ENCODE measurements at regions not wholly inside any gene's neighbourhood (a gene's known extent, or its start where the extent isn't known, plus 50 kb on each side); places are given as distances from the start of the nearest gene placed in this dataset.

DNA sequence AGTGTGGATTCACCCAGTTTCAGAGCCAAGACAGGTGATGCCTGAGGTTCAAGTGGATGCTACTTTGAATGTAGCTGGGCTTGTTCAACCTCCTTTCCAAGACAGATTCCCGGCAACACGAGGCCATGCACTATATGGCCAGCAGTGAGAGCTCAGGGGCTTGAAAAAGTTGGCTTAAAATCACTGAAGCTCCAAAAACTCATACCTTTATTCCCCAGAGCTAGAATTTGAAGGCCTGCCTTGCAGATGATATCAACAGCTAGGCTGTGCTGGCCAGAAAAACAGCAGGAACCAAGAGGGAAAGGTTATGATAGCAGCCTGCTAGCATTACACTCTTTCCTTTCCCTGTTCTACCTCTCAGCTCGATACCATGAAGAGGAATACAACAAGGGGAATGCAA is 120.2 kb upstream of the DAB2 start:
- H3K27ac ChIP-seq (ENCODE audit: low read depth in 1 of 3, low read length in 2 of 3) = no peak overlapping the region
- no peak overlapping the region for H3K4me3 ChIP-seq (ENCODE audit: low read depth in 1 of 3, low read length in 3 of 3)
- no peaks in the 10 kb centered on the region for H3K4me1 ChIP-seq (ENCODE audit: control insufficient read depth in 3 of 3, insufficient read depth in 2 of 3, low read depth in 1 of 3, low read length in 2 of 3)
- FAIRE-seq (no peak), DNase-seq (no peak)
- H3K36me3 ChIP-seq (ENCODE audit: control insufficient read depth in 3 of 3, insufficient read depth in 2 of 3, low read depth in 1 of 3, low read length in 3 of 3) = no peaks in the 10 kb centered on the region
- 80 to 89% (median 81%) methylated on average over 3 of the region's 3 CpGs for WGBS, 3 donors
- H3K9me3 ChIP-seq (ENCODE audit: control insufficient read depth in 2 of 2, insufficient read depth in 1 of 2, low read depth in 1 of 2, low read length in 1 of 2) = no peaks in the 10 kb centered on the region
- H3K27me3 ChIP-seq (ENCODE audit: control insufficient read depth in 3 of 3, insufficient read depth in 3 of 3, low read length in 3 of 3) = no peaks in the 10 kb centered on the region

DNA sequence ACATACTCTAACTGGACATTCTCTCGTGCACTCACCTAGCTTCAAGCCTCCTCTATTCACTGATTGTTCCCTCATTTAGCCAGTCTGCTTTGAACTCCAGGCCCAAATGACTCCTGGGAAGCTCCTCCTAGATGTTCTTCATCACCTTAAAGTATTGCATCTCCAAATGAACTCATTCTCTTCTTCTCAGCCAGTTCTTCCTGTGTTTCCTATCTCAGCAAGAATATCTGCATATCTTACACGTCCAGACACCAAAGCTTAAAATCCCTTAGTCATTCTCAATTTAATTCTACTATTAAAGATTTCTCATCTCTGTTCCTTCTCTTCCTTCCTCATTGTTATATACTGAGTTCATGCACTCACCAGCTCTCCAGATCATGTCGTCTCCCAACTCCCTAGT is 118.6 kb upstream of the DAB2 start:
- WGBS, 3 donors = 64 to 77% (median 72%) methylated on average over 3 of the region's 3 CpGs
- Histone ChIP-seq H3K9me3 (ENCODE audit: control insufficient read depth in 2 of 2, insufficient read depth in 1 of 2, low read depth in 1 of 2, low read length in 1 of 2) (no peaks in the 10 kb centered on the region), H3K4me3 (ENCODE audit: low read depth in 1 of 3, low read length in 3 of 3) (no peak overlapping the region), H3K27ac (ENCODE audit: low read depth in 1 of 3, low read length in 2 of 3) (no peak overlapping the region), H3K36me3 (ENCODE audit: control insufficient read depth in 3 of 3, insufficient read depth in 2 of 3, low read depth in 1 of 3, low read length in 3 of 3) (no peaks in the 10 kb centered on the region), H3K27me3 (ENCODE audit: control insufficient read depth in 3 of 3, insufficient read depth in 3 of 3, low read length in 3 of 3) (no peaks in the 10 kb centered on the region), H3K4me1 (ENCODE audit: control insufficient read depth in 3 of 3, insufficient read depth in 2 of 3, low read depth in 1 of 3, low read length in 2 of 3) (no peaks in the 10 kb centered on the region)
- DNase-seq = no peak
- no peak for FAIRE-seq

DNA sequence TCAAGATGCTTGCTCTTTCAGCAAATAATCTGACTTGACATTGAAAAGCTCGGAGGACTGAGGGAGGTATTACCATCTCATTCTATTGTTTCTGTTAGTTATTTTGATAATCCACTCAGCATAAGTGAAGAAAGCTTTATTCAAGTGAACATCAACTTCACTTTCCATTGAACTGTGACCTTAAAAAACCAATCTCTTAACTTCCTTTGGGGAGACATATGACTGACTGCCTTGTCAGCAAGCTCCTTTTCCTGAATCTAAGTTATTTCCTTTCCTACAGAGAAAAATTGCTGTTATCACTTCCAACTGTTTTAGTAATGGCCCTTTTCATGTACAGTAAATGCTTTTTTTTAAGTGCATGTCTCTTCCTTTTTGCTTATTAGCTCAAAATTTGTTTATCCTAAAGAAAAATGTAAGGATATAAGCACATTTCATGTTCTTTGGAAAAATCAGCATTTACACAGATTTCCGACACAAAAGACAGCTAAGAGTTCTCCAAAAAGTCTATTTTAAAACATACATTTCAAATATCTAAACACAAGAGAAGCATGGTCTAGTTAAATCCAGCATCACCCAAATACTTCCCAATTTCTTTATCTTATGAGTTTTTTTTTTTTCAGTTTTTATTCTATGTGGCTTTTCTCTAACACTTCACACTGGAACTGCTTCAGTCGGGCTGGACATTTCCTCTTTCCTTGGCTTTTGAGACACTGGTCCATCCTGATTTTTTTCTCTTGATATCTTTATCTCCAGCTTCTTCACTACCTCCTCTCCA is 117.9 kb upstream of the DAB2 start:
- no peaks in the 10 kb centered on the region for H3K4me1 ChIP-seq (ENCODE audit: control insufficient read depth in 3 of 3, insufficient read depth in 2 of 3, low read depth in 1 of 3, low read length in 2 of 3)
- no peaks in the 10 kb centered on the region for H3K36me3 ChIP-seq (ENCODE audit: control insufficient read depth in 3 of 3, insufficient read depth in 2 of 3, low read depth in 1 of 3, low read length in 3 of 3)
- H3K4me3 ChIP-seq (ENCODE audit: low read depth in 1 of 3, low read length in 3 of 3) = no peak overlapping the region
- FAIRE-seq (no peak), DNase-seq (no peak)
- no peaks in the 10 kb centered on the region for H3K9me3 ChIP-seq (ENCODE audit: control insufficient read depth in 2 of 2, insufficient read depth in 1 of 2, low read depth in 1 of 2, low read length in 1 of 2)
- no peaks in the 10 kb centered on the region for H3K27me3 ChIP-seq (ENCODE audit: control insufficient read depth in 3 of 3, insufficient read depth in 3 of 3, low read length in 3 of 3)
- no peak overlapping the region for H3K27ac ChIP-seq (ENCODE audit: low read depth in 1 of 3, low read length in 2 of 3)
- 75 to 83% (median 81%) methylated on average over 3 of the region's 3 CpGs for WGBS, 3 donors

- H3K36me3 ChIP-seq (ENCODE audit: control insufficient read depth in 3 of 3, insufficient read depth in 2 of 3, low read depth in 1 of 3, low read length in 3 of 3) = no peaks in the 10 kb centered on the region
- no peak overlapping the region for H3K4me3 ChIP-seq (ENCODE audit: low read depth in 1 of 3, low read length in 3 of 3)
- no peaks in the 10 kb centered on the region for H3K27me3 ChIP-seq (ENCODE audit: control insufficient read depth in 3 of 3, insufficient read depth in 3 of 3, low read length in 3 of 3)
- H3K9me3 ChIP-seq (ENCODE audit: control insufficient read depth in 2 of 2, insufficient read depth in 1 of 2, low read depth in 1 of 2, low read length in 1 of 2) = no peaks in the 10 kb centered on the region
- no peak for DNase-seq
- no peak for FAIRE-seq
- WGBS, 3 donors = 55 to 73% (median 61%) methylated on average over 5 of the region's 5 CpGs
- H3K4me1 ChIP-seq (ENCODE audit: control insufficient read depth in 3 of 3, insufficient read depth in 2 of 3, low read depth in 1 of 3, low read length in 2 of 3) = no peaks in the 10 kb centered on the region
- no peak overlapping the region for H3K27ac ChIP-seq (ENCODE audit: low read depth in 1 of 3, low read length in 2 of 3)
These were observed 117.1 kb upstream of the DAB2 start for GRCh38 chr5:39541920-39542319.

DNA sequence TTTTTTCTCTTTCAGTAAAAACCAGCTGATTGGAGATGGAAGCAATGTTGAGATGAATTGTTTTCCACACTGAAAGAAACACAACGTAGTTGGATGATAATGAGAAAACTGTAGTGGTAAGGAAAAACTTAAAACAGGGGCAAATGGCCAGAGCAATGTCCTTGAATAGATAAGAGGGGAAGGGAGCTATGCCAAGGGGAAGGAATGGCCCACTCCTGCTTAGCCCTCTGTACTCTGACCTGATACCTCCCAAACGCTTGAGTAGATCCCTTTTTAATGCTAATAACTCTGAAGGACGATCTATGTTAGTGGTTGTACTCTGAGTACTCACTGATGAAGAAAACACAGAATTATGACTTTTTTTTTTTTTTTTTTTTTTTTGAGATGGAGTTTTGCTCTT is 114.7 kb upstream of the DAB2 start:
- FAIRE-seq (no peak), DNase-seq (no peak)
- Histone ChIP-seq H3K36me3 (ENCODE audit: control insufficient read depth in 3 of 3, insufficient read depth in 2 of 3, low read depth in 1 of 3, low read length in 3 of 3) (no peaks in the 10 kb centered on the region), H3K9me3 (ENCODE audit: control insufficient read depth in 2 of 2, insufficient read depth in 1 of 2, low read depth in 1 of 2, low read length in 1 of 2) (no peaks in the 10 kb centered on the region), H3K27me3 (ENCODE audit: control insufficient read depth in 3 of 3, insufficient read depth in 3 of 3, low read length in 3 of 3) (no peaks in the 10 kb centered on the region), H3K4me1 (ENCODE audit: control insufficient read depth in 3 of 3, insufficient read depth in 2 of 3, low read depth in 1 of 3, low read length in 2 of 3) (no peaks in the 10 kb centered on the region), H3K4me3 (ENCODE audit: low read depth in 1 of 3, low read length in 3 of 3) (no peak overlapping the region), H3K27ac (ENCODE audit: low read depth in 1 of 3, low read length in 2 of 3) (no peak overlapping the region)
- 9 to 54% (median 44%) methylated on average over 3 of the region's 3 CpGs for WGBS, 3 donors

DNA sequence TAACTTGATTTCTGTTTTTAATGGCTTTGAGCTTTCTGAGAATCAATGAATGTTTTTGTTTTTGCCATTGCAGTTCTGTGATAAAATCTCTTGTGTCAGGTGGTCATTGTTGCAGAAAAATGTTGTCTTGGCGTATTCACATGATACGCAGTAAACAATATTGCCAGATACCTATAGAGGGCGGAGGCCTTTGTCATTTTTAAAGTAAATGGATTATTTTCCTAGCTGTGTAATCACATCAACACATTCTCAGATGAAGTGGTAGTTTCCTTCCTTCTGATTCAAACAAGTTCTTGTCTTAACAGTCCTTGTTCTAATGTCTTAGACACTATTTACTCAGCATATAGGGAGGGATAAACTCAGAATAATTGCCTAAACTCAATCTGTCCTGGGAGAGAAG is 109.9 kb upstream of the DAB2 start:
- 81 to 94% (median 93%) methylated on average over 3 of the region's 3 CpGs for WGBS, 3 donors
- no peak for DNase-seq
- Histone ChIP-seq H3K36me3 (ENCODE audit: control insufficient read depth in 3 of 3, insufficient read depth in 2 of 3, low read depth in 1 of 3, low read length in 3 of 3) (no peaks in the 10 kb centered on the region), H3K4me1 (ENCODE audit: control insufficient read depth in 3 of 3, insufficient read depth in 2 of 3, low read depth in 1 of 3, low read length in 2 of 3) (peaks cover 0 to 8% (median 0%) of the 10 kb centered on the region in 3 donors), H3K27me3 (ENCODE audit: control insufficient read depth in 3 of 3, insufficient read depth in 3 of 3, low read length in 3 of 3) (no peaks in the 10 kb centered on the region), H3K27ac (ENCODE audit: low read depth in 1 of 3, low read length in 2 of 3) (no peak overlapping the region), H3K9me3 (ENCODE audit: control insufficient read depth in 2 of 2, insufficient read depth in 1 of 2, low read depth in 1 of 2, low read length in 1 of 2) (no peaks in the 10 kb centered on the region), H3K4me3 (ENCODE audit: low read depth in 1 of 3, low read length in 3 of 3) (no peak overlapping the region)
- no peak for FAIRE-seq

DNA sequence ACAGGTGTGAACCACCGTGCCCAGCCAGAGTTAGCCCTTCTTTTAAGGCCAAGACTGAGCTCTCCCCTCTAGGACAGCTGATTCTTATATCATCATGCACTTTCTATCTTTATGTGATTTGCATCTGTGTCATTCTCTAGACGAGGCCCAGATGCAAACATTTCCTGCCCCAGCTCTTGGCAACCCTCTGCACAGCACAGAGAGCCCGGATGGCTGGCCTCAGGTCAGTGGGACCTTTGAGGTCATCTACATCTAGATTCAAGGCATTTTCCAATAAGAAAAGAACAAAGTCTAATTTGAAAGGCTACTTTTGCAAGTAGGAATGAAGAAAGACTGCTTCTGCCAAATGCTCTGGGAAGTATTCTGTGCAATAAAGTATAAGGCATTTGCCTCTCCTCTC is 109.0 kb upstream of the DAB2 start:
- Histone ChIP-seq H3K27ac (ENCODE audit: low read depth in 1 of 3, low read length in 2 of 3) (no peak overlapping the region), H3K4me1 (ENCODE audit: control insufficient read depth in 3 of 3, insufficient read depth in 2 of 3, low read depth in 1 of 3, low read length in 2 of 3) (peaks cover 0 to 8% (median 0%) of the 10 kb centered on the region in 3 donors), H3K4me3 (ENCODE audit: low read depth in 1 of 3, low read length in 3 of 3) (no peak overlapping the region), H3K27me3 (ENCODE audit: control insufficient read depth in 3 of 3, insufficient read depth in 3 of 3, low read length in 3 of 3) (no peaks in the 10 kb centered on the region), H3K9me3 (ENCODE audit: control insufficient read depth in 2 of 2, insufficient read depth in 1 of 2, low read depth in 1 of 2, low read length in 1 of 2) (no peaks in the 10 kb centered on the region), H3K36me3 (ENCODE audit: control insufficient read depth in 3 of 3, insufficient read depth in 2 of 3, low read depth in 1 of 3, low read length in 3 of 3) (no peaks in the 10 kb centered on the region)
- WGBS, 3 donors = 50 to 63% (median 58%) methylated on average over 3 of the region's 3 CpGs
- DNase-seq (no peak), FAIRE-seq (no peak)

GRCh38 chr5:39532511-39532910 is 107.7 kb upstream of the DAB2 start:
- Histone ChIP-seq H3K9me3 (ENCODE audit: control insufficient read depth in 2 of 2, insufficient read depth in 1 of 2, low read depth in 1 of 2, low read length in 1 of 2) (no peaks in the 10 kb centered on the region), H3K4me1 (ENCODE audit: control insufficient read depth in 3 of 3, insufficient read depth in 2 of 3, low read depth in 1 of 3, low read length in 2 of 3) (peaks cover 0 to 8% (median 0%) of the 10 kb centered on the region in 3 donors), H3K27me3 (ENCODE audit: control insufficient read depth in 3 of 3, insufficient read depth in 3 of 3, low read length in 3 of 3) (no peaks in the 10 kb centered on the region), H3K27ac (ENCODE audit: low read depth in 1 of 3, low read length in 2 of 3) (no peak overlapping the region), H3K36me3 (ENCODE audit: control insufficient read depth in 3 of 3, insufficient read depth in 2 of 3, low read depth in 1 of 3, low read length in 3 of 3) (no peaks in the 10 kb centered on the region), H3K4me3 (ENCODE audit: low read depth in 1 of 3, low read length in 3 of 3) (no peak overlapping the region)
- no peak for DNase-seq
- FAIRE-seq = no peak

GRCh38 chr5:39531306-39531705 is 106.5 kb upstream of the DAB2 start:
- H3K4me1 ChIP-seq (ENCODE audit: control insufficient read depth in 3 of 3, insufficient read depth in 2 of 3, low read depth in 1 of 3, low read length in 2 of 3) = peaks cover 0 to 14% (median 0%) of the 10 kb centered on the region in 3 donors
- H3K27ac ChIP-seq (ENCODE audit: low read depth in 1 of 3, low read length in 2 of 3) = peak overlapping the region in 1 of 3 donors; percentile 31
- H3K27me3 ChIP-seq (ENCODE audit: control insufficient read depth in 3 of 3, insufficient read depth in 3 of 3, low read length in 3 of 3) = no peaks in the 10 kb centered on the region
- no peaks in the 10 kb centered on the region for H3K9me3 ChIP-seq (ENCODE audit: control insufficient read depth in 2 of 2, insufficient read depth in 1 of 2, low read depth in 1 of 2, low read length in 1 of 2)
- H3K36me3 ChIP-seq (ENCODE audit: control insufficient read depth in 3 of 3, insufficient read depth in 2 of 3, low read depth in 1 of 3, low read length in 3 of 3) = no peaks in the 10 kb centered on the region
- FAIRE-seq = no peak
- no peak overlapping the region for H3K4me3 ChIP-seq (ENCODE audit: low read depth in 1 of 3, low read length in 3 of 3)
- peak in 1 of 2 donors; percentile 68 for DNase-seq
